ENCODE measurements at regions not wholly inside any gene's neighbourhood (a gene's known extent, or its start where the extent isn't known, plus 50 kb on each side); places are given as distances from the start of the nearest gene placed in this dataset.

DNA sequence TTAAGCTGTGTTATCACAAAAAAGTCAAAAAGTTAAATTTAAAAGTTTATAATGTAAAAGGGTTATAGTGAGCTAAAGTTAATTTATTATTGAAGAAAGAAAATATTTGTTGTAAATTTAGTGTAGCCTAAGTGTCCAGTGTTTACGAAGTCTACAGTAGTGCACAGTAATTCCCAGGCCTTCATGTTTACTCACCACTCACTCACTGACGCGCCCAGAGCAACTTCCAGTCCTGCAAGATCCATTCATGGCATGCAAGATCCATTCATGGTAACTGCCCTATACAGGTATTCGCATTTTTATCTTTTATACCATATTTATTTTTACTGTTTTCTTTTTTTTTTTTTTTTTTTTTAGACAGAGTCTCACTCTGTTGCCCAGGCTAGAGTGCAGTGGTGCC lies 69.5 kb downstream of the TPRA1 start:
- WGBS (ENCODE audit: insufficient coverage): 100% methylated on average over 3 of the region's 4 CpGs
- ChIA-PET CTCF (no interaction called here), POLR2A (no interaction called here)
- H3K4me1 ChIP-seq (ENCODE audit: control extremely low read depth in 1 of 4, control insufficient read depth in 4 of 4, insufficient read depth in 4 of 4, low read length in 3 of 4): no peaks in the 10 kb centered on the region
- H3K36me3 ChIP-seq (ENCODE audit: control insufficient read depth in 4 of 4, insufficient read depth in 4 of 4, low read length in 3 of 4): no peaks in the 10 kb centered on the region
- no peak overlapping the region for H3K4me3 ChIP-seq (ENCODE audit: control insufficient read depth in 1 of 7, extremely low read depth in 1 of 7, insufficient read depth in 4 of 7, low read depth in 2 of 7, low read length in 6 of 7)
- DNase-seq: no peak
- H3K27me3 ChIP-seq (replicated peaks in 2 of 5; ENCODE audit: control insufficient read depth in 4 of 5, insufficient read depth in 5 of 5, low read length in 4 of 5): peaks cover 0 to 28% (median 3%) of the 10 kb centered on the region in 5 experiments
- H3K9me3 ChIP-seq (ENCODE audit: control extremely low read depth in 1 of 5, control insufficient read depth in 4 of 5, insufficient read depth in 2 of 5, low read depth in 1 of 5, low read length in 4 of 5): peaks cover 0 to 8% (median 5%) of the 10 kb centered on the region in 5 experiments
- no peak overlapping the region for H3K27ac ChIP-seq (ENCODE audit: insufficient read depth in 1 of 2, low read depth in 1 of 2, low read length in 2 of 2, poor library complexity in 1 of 2, severe bottlenecking in 2 of 2)

DNA sequence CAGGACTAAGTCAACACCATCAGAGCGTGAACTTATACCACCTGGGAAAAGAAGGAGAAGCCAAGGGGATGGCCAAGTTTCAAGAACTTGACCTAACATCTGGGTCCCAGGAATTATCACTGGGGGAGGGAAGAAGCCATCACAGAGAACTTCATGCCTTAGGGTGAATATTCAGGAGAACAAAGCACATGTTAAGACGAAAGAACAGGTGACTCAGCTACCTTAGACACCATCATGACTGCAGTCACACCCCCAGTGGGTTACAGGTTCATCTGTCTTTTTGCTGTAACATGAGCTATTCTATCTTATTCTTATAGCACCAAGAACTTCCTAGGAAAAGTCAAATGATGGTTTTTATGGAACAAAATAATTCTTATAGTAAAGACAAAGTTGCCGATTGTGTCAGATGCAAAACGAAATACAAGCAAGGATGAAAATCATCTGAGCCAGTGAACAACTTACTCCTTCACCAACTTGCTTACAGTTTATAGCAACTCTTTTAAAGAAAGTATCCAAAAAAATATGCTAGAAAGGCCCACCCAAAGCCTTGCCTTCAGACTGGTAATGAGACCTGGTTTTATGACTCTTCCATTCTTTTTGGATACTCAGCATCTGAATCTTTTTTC lies 72.0 kb downstream of the TPRA1 start:
- Histone ChIP-seq H3K9me3 (ENCODE audit: control extremely low read depth in 1 of 5, control insufficient read depth in 4 of 5, insufficient read depth in 2 of 5, low read depth in 1 of 5, low read length in 4 of 5) (peaks cover 0 to 8% (median 5%) of the 10 kb centered on the region in 5 experiments), H3K4me3 (ENCODE audit: control insufficient read depth in 1 of 7, extremely low read depth in 1 of 7, insufficient read depth in 4 of 7, low read depth in 2 of 7, low read length in 6 of 7) (no peak overlapping the region), H3K4me1 (ENCODE audit: control extremely low read depth in 1 of 4, control insufficient read depth in 4 of 4, insufficient read depth in 4 of 4, low read length in 3 of 4) (no peaks in the 10 kb centered on the region), H3K27ac (ENCODE audit: insufficient read depth in 1 of 2, low read depth in 1 of 2, low read length in 2 of 2, poor library complexity in 1 of 2, severe bottlenecking in 2 of 2) (no peak overlapping the region), H3K27me3 (replicated peaks in 2 of 5; ENCODE audit: control insufficient read depth in 4 of 5, insufficient read depth in 5 of 5, low read length in 4 of 5) (peaks cover 0 to 11% (median 2%) of the 10 kb centered on the region in 5 experiments), H3K36me3 (ENCODE audit: control insufficient read depth in 4 of 4, insufficient read depth in 4 of 4, low read length in 3 of 4) (no peaks in the 10 kb centered on the region)
- no peak for DNase-seq
- ChIA-PET CTCF (no interaction called here), POLR2A (no interaction called here)
- 100% methylated on average over 3 of the region's 4 CpGs for WGBS (ENCODE audit: insufficient coverage)

DNA sequence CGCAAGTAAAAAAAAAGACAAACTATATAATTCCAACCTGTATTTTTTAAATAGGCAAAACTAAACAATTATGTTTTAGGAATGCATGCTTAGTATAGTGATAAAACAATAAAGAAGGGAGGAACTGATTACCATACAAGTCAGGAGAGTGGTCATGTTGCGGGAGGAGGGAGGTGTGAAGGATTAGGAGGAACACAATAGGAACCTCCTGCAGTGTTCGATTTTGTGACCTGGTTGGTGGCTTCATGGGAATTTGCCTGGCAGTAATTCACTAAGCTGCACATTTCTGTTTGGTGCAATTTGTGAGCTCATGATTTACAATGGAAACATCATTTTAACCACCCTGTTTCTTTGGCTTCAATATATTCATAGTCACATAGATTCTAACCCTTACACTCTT lies 78.3 kb downstream of the TPRA1 start:
- WGBS (ENCODE audit: insufficient coverage): 91% methylated on average over 2 of the region's 3 CpGs
- CTCF ChIA-PET: no interaction called here
- peaks cover 0 to 5% (median 3%) of the 10 kb centered on the region in 5 experiments for H3K27me3 ChIP-seq (replicated peaks in 2 of 5; ENCODE audit: control insufficient read depth in 4 of 5, insufficient read depth in 5 of 5, low read length in 4 of 5)
- H3K27ac ChIP-seq (ENCODE audit: insufficient read depth in 1 of 2, low read depth in 1 of 2, low read length in 2 of 2, poor library complexity in 1 of 2, severe bottlenecking in 2 of 2): no peak overlapping the region
- no peak for DNase-seq
- H3K4me3 ChIP-seq (ENCODE audit: control insufficient read depth in 1 of 7, extremely low read depth in 1 of 7, insufficient read depth in 4 of 7, low read depth in 2 of 7, low read length in 6 of 7): no peak overlapping the region
- H3K4me1 ChIP-seq (ENCODE audit: control extremely low read depth in 1 of 4, control insufficient read depth in 4 of 4, insufficient read depth in 4 of 4, low read length in 3 of 4): no peaks in the 10 kb centered on the region
- POLR2A ChIA-PET: no interaction called here
- H3K36me3 ChIP-seq (ENCODE audit: control insufficient read depth in 4 of 4, insufficient read depth in 4 of 4, low read length in 3 of 4): no peaks in the 10 kb centered on the region
- H3K9me3 ChIP-seq (ENCODE audit: control extremely low read depth in 1 of 5, control insufficient read depth in 4 of 5, insufficient read depth in 2 of 5, low read depth in 1 of 5, low read length in 4 of 5): no peaks in the 10 kb centered on the region

DNA sequence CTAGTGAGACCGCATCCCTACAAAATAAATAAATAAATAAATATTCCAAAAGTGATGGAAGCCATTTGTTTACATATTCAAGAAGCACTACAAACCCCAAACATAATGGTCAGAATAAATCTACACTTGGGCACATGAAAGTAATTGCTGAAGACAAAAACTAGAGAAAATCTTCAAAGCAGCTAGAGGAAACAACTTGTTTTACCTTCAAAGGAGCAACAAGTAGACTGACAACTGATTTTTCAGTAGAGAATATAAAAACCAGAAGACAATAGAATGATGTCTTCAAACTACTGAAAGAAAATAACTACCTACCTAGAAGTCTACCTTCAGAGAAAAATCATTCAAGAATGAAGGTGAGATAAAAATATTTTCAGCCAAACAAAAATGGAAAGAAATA lies 89.4 kb downstream of the TPRA1 start:
- WGBS (ENCODE audit: insufficient coverage): no CpG with 5 or more reads among the region's 1 CpG
- POLR2A ChIA-PET: no interaction called here
- H3K9me3 ChIP-seq (ENCODE audit: control extremely low read depth in 1 of 5, control insufficient read depth in 4 of 5, insufficient read depth in 2 of 5, low read depth in 1 of 5, low read length in 4 of 5): peaks cover 3 to 26% (median 3%) of the 10 kb centered on the region in 5 experiments
- no peak overlapping the region for H3K4me3 ChIP-seq (ENCODE audit: control insufficient read depth in 1 of 7, extremely low read depth in 1 of 7, insufficient read depth in 4 of 7, low read depth in 2 of 7, low read length in 6 of 7)
- CTCF ChIA-PET: interaction anchor here (1.3 to 1.4 kb wide), 2 partner anchors 11 to 47 kb away, joined by 3 read pairs; no protein-coding TSS in a partner anchor
- H3K36me3 ChIP-seq (ENCODE audit: control insufficient read depth in 4 of 4, insufficient read depth in 4 of 4, low read length in 3 of 4): no peaks in the 10 kb centered on the region
- DNase-seq: no peak
- no peaks in the 10 kb centered on the region for H3K4me1 ChIP-seq (ENCODE audit: control extremely low read depth in 1 of 4, control insufficient read depth in 4 of 4, insufficient read depth in 4 of 4, low read length in 3 of 4)
- H3K27ac ChIP-seq (ENCODE audit: insufficient read depth in 1 of 2, low read depth in 1 of 2, low read length in 2 of 2, poor library complexity in 1 of 2, severe bottlenecking in 2 of 2): no peak overlapping the region
- peaks cover 0 to 7% (median 0%) of the 10 kb centered on the region in 5 experiments for H3K27me3 ChIP-seq (replicated peaks in 2 of 5; ENCODE audit: control insufficient read depth in 4 of 5, insufficient read depth in 5 of 5, low read length in 4 of 5)

DNA sequence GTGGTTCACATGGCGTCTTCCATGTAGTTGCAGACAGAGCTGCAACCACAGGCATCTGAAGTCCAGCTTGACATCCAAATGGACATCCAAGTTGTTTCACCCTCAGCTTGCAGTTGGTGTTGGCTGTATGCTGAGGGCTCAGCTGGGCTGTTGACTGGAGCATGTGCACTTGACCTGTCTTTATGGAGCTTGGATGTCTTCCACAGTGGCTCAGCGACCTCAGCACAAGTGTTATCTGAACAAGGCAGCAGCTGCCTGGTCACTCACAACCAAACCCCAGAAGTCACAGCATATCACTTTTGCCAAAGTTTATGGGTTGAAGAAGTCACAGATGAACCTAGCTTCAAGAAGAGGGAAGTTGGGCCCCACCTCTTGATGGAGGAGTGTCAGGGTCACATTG lies 92.9 kb downstream of the TPRA1 start:
- DNase-seq: no peak
- no peaks in the 10 kb centered on the region for H3K36me3 ChIP-seq (ENCODE audit: control insufficient read depth in 4 of 4, insufficient read depth in 4 of 4, low read length in 3 of 4)
- H3K4me3 ChIP-seq (ENCODE audit: control insufficient read depth in 1 of 7, extremely low read depth in 1 of 7, insufficient read depth in 4 of 7, low read depth in 2 of 7, low read length in 6 of 7): no peak overlapping the region
- ChIA-PET POLR2A (no interaction called here), CTCF (no interaction called here)
- 100% methylated on average over 1 of the region's 2 CpGs for WGBS (ENCODE audit: insufficient coverage)
- H3K27me3 ChIP-seq (replicated peaks in 2 of 5; ENCODE audit: control insufficient read depth in 4 of 5, insufficient read depth in 5 of 5, low read length in 4 of 5): peaks cover 0 to 16% (median 1%) of the 10 kb centered on the region in 5 experiments
- no peaks in the 10 kb centered on the region for H3K4me1 ChIP-seq (ENCODE audit: control extremely low read depth in 1 of 4, control insufficient read depth in 4 of 4, insufficient read depth in 4 of 4, low read length in 3 of 4)
- H3K9me3 ChIP-seq (ENCODE audit: control extremely low read depth in 1 of 5, control insufficient read depth in 4 of 5, insufficient read depth in 2 of 5, low read depth in 1 of 5, low read length in 4 of 5): peaks cover 3 to 22% (median 3%) of the 10 kb centered on the region in 5 experiments
- H3K27ac ChIP-seq (ENCODE audit: insufficient read depth in 1 of 2, low read depth in 1 of 2, low read length in 2 of 2, poor library complexity in 1 of 2, severe bottlenecking in 2 of 2): no peak overlapping the region

DNA sequence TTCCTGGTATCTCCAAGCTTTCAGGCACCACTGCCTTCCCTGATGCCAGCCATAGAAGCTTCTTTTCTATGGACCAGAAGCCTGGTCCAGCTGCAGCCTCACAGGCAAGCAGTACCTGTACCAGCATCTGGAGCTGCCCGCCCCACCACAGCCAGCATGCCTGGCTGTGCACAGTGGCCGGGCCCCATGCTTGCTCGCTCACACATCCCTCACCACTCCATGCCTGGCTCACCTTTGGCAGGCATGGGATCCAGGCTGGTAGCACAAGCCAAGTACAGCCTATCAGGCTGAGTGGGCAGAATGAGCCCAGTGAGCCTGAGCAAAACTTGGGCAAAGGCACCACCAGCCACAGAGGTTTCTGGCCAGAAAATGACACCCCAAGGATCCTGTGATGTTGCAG lies 93.4 kb downstream of the TPRA1 start:
- no CpG with 5 or more reads among the region's 3 CpGs for WGBS (ENCODE audit: insufficient coverage)
- ChIA-PET POLR2A (no interaction called here), CTCF (no interaction called here)
- H3K27me3 ChIP-seq (replicated peaks in 2 of 5; ENCODE audit: control insufficient read depth in 4 of 5, insufficient read depth in 5 of 5, low read length in 4 of 5): peaks cover 0 to 18% (median 5%) of the 10 kb centered on the region in 5 experiments
- peaks cover 3 to 22% (median 3%) of the 10 kb centered on the region in 5 experiments for H3K9me3 ChIP-seq (ENCODE audit: control extremely low read depth in 1 of 5, control insufficient read depth in 4 of 5, insufficient read depth in 2 of 5, low read depth in 1 of 5, low read length in 4 of 5)
- H3K4me3 ChIP-seq (ENCODE audit: control insufficient read depth in 1 of 7, extremely low read depth in 1 of 7, insufficient read depth in 4 of 7, low read depth in 2 of 7, low read length in 6 of 7): no peak overlapping the region
- no peaks in the 10 kb centered on the region for H3K4me1 ChIP-seq (ENCODE audit: control extremely low read depth in 1 of 4, control insufficient read depth in 4 of 4, insufficient read depth in 4 of 4, low read length in 3 of 4)
- H3K36me3 ChIP-seq (ENCODE audit: control insufficient read depth in 4 of 4, insufficient read depth in 4 of 4, low read length in 3 of 4): no peaks in the 10 kb centered on the region
- H3K27ac ChIP-seq (ENCODE audit: insufficient read depth in 1 of 2, low read depth in 1 of 2, low read length in 2 of 2, poor library complexity in 1 of 2, severe bottlenecking in 2 of 2): no peak overlapping the region
- DNase-seq: no peak

DNA sequence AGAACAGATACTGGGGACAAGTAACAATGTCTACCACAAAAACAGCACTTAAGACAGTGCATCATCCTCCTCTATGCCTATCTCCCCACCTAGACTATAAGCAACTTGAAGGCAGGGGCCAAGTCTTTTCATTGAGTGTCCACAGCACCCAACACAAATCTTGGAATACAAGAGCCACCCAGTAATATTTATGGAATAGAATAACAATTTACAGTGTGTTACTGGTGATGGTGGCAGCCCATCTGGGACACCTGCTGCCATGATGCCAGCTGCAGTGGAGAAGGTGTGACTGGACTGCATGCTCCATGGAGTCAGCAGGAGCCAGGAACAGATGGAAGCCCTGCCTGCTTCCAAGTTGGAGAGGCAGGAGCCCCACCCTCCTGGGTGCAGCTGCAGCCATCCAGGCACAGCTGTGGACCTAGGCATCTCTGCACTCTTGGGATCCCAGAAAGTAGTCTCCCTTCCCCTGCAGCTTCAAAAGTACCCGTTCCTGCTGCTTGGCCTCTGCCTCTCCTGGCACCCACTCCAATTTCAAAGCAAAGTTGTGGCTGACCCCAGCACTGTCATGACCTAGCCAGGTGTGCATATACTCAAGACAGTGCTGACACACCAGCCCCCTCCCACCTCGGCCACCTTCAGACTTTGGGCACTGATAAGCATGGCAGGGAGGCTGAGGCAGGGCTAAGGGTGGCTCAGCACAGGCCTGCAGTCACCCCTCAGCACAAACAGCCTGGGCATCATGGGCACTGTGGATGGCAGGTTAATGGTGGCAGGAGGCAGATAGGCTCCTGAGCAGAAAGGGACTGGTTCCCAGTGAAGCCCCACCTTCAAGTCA lies 94.5 kb downstream of the TPRA1 start:
- ChIA-PET POLR2A (no interaction called here), CTCF (no interaction called here)
- WGBS (ENCODE audit: insufficient coverage): 86% methylated on average over 2 of the region's 2 CpGs
- Histone ChIP-seq H3K4me3 (ENCODE audit: control insufficient read depth in 1 of 7, extremely low read depth in 1 of 7, insufficient read depth in 4 of 7, low read depth in 2 of 7, low read length in 6 of 7) (no peak overlapping the region), H3K27ac (ENCODE audit: insufficient read depth in 1 of 2, low read depth in 1 of 2, low read length in 2 of 2, poor library complexity in 1 of 2, severe bottlenecking in 2 of 2) (no peak overlapping the region), H3K9me3 (ENCODE audit: control extremely low read depth in 1 of 5, control insufficient read depth in 4 of 5, insufficient read depth in 2 of 5, low read depth in 1 of 5, low read length in 4 of 5) (peaks cover 0 to 13% (median 0%) of the 10 kb centered on the region in 5 experiments), H3K27me3 (replicated peaks in 2 of 5; ENCODE audit: control insufficient read depth in 4 of 5, insufficient read depth in 5 of 5, low read length in 4 of 5) (peaks cover 0 to 18% (median 5%) of the 10 kb centered on the region in 5 experiments), H3K4me1 (ENCODE audit: control extremely low read depth in 1 of 4, control insufficient read depth in 4 of 4, insufficient read depth in 4 of 4, low read length in 3 of 4) (no peaks in the 10 kb centered on the region), H3K36me3 (ENCODE audit: control insufficient read depth in 4 of 4, insufficient read depth in 4 of 4, low read length in 3 of 4) (no peaks in the 10 kb centered on the region)
- no peak for DNase-seq

Data from common myeloid progenitor, CD34-positive (primary cell).